Colonic mucosa (tissue), 4 donors: ENCODE measurements at regions not wholly inside any gene's neighbourhood (a gene's known extent, or its start where the extent isn't known, plus 50 kb on each side); places are given as distances from the start of the nearest gene placed in this dataset.

ENCODE experiments used
- DNase-seq: peaks from one replicate; pipeline ENCODE4 v3.0.0-alpha.2; 2020
- H3K27ac ChIP-seq: fragments of 200-600 bp; one replicate; pipeline ENCODE4 v1.8.0; 2021
- H3K27me3 ChIP-seq: fragments of 200-600 bp; one replicate; pipeline ENCODE4 v1.8.0; 2021
- H3K36me3 ChIP-seq: fragments of 200-600 bp; one replicate; pipeline ENCODE4 v1.8.0; 2021
- H3K4me1 ChIP-seq: fragments of 200-600 bp; one replicate; pipeline ENCODE4 v1.8.0; 2021; ENCODE audit warnings: mild to moderate bottlenecking
- H3K4me3 ChIP-seq: fragments of 200-600 bp; one replicate; pipeline ENCODE4 v1.8.0; 2021
- H3K9ac ChIP-seq, 2 donors: one replicate each; pipeline ENCODE4 v1.7.0; 2013; ENCODE audit warnings: control low read depth in 2 of 2, low read depth in 2 of 2, low read length in 2 of 2
- H3K9me3 ChIP-seq: fragments of 200-600 bp; one replicate; pipeline ENCODE4 v1.8.0; 2021
- intact Hi-C: fragments of 100-400 bp; cut with DNase I; formaldehyde crosslinking; loops from one replicate; pipeline ENCODE4 v1.14.1; 2022
- TF ChIP-seq, protein P1 (sequence below): fragments of 200-600 bp; IDR thresholded peaks from one replicate; pipeline ENCODE4 v1.8.0; 2022; ENCODE audit warnings: antibody characterized with exemption, mild to moderate bottlenecking
- donor health status: healthy.
- donor health status: DM: no; HTN: no; CAD: no.
- donor health status: DM: no; HTN: no; CAD: no.

- no peak overlapping the region for H3K9ac ChIP-seq
- TF ChIP-seq, protein P1, sequence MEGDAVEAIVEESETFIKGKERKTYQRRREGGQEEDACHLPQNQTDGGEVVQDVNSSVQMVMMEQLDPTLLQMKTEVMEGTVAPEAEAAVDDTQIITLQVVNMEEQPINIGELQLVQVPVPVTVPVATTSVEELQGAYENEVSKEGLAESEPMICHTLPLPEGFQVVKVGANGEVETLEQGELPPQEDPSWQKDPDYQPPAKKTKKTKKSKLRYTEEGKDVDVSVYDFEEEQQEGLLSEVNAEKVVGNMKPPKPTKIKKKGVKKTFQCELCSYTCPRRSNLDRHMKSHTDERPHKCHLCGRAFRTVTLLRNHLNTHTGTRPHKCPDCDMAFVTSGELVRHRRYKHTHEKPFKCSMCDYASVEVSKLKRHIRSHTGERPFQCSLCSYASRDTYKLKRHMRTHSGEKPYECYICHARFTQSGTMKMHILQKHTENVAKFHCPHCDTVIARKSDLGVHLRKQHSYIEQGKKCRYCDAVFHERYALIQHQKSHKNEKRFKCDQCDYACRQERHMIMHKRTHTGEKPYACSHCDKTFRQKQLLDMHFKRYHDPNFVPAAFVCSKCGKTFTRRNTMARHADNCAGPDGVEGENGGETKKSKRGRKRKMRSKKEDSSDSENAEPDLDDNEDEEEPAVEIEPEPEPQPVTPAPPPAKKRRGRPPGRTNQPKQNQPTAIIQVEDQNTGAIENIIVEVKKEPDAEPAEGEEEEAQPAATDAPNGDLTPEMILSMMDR: no peak
- no peaks in the 10 kb centered on the region for H3K4me1 ChIP-seq
- no peak overlapping the region for H3K4me3 ChIP-seq
- no peak for DNase-seq
- intact Hi-C loops: no loop called here
- H3K9me3 ChIP-seq: no peaks in the 10 kb centered on the region
- H3K36me3 ChIP-seq: no peaks in the 10 kb centered on the region
- H3K27me3 ChIP-seq: no peaks in the 10 kb centered on the region
- H3K27ac ChIP-seq: no peak overlapping the region
These were observed 377.3 kb upstream of the ZMIZ1 start for GRCh38 chr10:78691301-78692030.

GRCh38 chr10:78692071-78692470 is 376.7 kb upstream of the ZMIZ1 start:
- H3K27me3 ChIP-seq: no peaks in the 10 kb centered on the region
- H3K9me3 ChIP-seq: no peaks in the 10 kb centered on the region
- no peaks in the 10 kb centered on the region for H3K36me3 ChIP-seq
- no peak overlapping the region for H3K27ac ChIP-seq
- intact Hi-C loops: no loop called here
- H3K4me1 ChIP-seq: no peaks in the 10 kb centered on the region
- no peak overlapping the region for H3K4me3 ChIP-seq
- no peak for DNase-seq
- H3K9ac ChIP-seq: no peak overlapping the region
- TF ChIP-seq, protein P1: no peak

DNA sequence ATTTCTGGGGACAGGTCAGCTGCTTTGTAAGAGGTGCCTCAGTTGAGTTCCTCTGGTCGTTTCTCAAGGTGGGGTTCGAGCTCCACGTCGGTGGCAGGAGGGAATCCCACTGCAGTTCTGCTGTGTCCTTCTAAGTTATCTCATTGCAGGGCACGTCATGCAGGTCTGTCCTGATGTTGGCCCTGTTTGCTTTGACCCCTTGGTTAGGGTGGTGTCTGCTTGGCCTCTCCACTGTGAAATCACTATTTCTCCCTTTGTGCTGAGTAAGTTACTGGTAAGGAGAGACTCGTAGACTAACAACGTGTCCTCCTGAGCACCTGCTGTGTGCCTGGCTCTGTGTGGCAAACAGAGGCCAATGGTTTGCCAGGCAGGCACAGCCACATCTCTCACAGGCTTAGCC is 372.9 kb upstream of the ZMIZ1 start:
- DNase-seq: no peak
- no peak overlapping the region for H3K4me3 ChIP-seq
- no peaks in the 10 kb centered on the region for H3K9me3 ChIP-seq
- intact Hi-C loops: no loop called here
- H3K27ac ChIP-seq: no peak overlapping the region
- H3K9ac ChIP-seq: no peak overlapping the region
- H3K36me3 ChIP-seq: no peaks in the 10 kb centered on the region
- no peaks in the 10 kb centered on the region for H3K27me3 ChIP-seq
- TF ChIP-seq, protein P1: no peak
- no peaks in the 10 kb centered on the region for H3K4me1 ChIP-seq

DNA sequence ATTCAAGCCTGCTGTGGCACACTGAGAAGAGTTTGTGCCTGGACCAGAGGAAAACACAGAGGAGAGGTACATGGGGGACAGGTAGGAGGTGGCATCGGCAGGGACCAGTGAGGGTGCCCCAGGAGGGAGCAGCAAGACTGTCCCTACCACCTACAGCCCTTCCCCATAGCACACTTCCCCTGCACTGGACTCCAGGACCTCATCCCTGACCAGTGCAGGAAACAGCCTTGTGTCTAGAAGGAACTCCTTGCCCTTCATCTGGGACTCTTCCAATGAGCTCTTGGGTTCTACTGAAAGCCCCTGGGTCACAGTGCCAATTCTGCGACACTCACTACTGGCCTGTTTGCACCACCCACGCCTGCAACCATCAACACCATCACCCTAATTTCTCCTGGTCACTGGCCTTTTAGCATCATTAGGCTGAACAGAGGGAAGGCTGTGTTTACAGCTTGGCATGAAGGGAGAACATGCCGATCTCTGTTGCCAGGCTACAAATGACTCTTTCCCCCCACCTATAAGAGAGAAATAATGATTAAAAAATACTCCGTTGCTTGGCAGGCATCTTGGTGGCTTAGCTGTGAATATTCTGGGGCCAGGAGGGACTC is 371.9 kb upstream of the ZMIZ1 start:
- Histone ChIP-seq H3K4me3 (no peak overlapping the region), H3K36me3 (no peaks in the 10 kb centered on the region), H3K4me1 (no peaks in the 10 kb centered on the region), H3K27me3 (no peaks in the 10 kb centered on the region), H3K9ac (no peak overlapping the region), H3K27ac (no peak overlapping the region), H3K9me3 (no peaks in the 10 kb centered on the region)
- TF ChIP-seq, protein P1: no peak
- no peak for DNase-seq
- intact Hi-C loops: no loop called here

- no peak for DNase-seq
These were observed 368.8 kb upstream of the ZMIZ1 start for GRCh38 chr10:78699971-78700370.

More at GRCh38 chr10:78699971-78700370, 368.8 kb upstream of the ZMIZ1 start:
- Histone ChIP-seq H3K4me3 (no peak overlapping the region), H3K27me3 (no peaks in the 10 kb centered on the region), H3K27ac (no peak overlapping the region), H3K4me1 (no peaks in the 10 kb centered on the region), H3K9me3 (no peaks in the 10 kb centered on the region), H3K36me3 (no peaks in the 10 kb centered on the region), H3K9ac (no peak overlapping the region)
- TF ChIP-seq, protein P1: no peak
- intact Hi-C loops: no loop called here
